ENCODE measurements at regions not wholly inside any gene's neighbourhood (a gene's known extent, or its start where the extent isn't known, plus 50 kb on each side); places are given as distances from the start of the nearest gene placed in this dataset.
A peak's percentile ranks its signal among the peaks of the same experiment; 100 is the strongest.
"Not testable (repeated sequence)": the region's sequence is repeated elsewhere in the genome, so short reads cannot be mapped to it uniquely, and the experiment has no call there.

GRCh38 chr6:27136978-27137814, 110.3 kb upstream of the PRSS16 start:
- no peak for DNase-seq (ENCODE audit: low read depth)

DNA sequence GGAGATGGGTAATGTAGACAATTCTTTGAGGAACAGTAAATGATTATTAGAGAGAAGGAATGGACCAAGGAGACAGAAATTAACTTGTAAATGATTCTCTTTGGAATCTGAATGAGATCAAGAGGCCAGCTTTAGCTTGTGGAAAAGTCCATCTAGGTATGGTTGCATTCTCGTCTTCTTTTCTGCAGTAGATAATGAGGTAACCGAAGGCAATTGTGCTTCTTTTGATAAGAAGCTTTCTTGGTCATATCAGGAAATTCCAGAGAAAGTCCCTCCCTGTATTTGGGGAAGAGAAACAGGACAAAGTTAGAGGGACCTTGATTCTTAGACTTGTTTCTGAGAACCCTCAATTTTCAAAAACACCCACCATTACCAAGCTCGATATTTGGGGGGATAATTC, 109.1 kb upstream of the PRSS16 start:
- no peak for DNase-seq (ENCODE audit: low read depth)

- peak; percentile 92 for DNase-seq (ENCODE audit: low read depth)
Measured at GRCh38 chr6:27138837-27139755, 108.4 kb upstream of the PRSS16 start.

DNA sequence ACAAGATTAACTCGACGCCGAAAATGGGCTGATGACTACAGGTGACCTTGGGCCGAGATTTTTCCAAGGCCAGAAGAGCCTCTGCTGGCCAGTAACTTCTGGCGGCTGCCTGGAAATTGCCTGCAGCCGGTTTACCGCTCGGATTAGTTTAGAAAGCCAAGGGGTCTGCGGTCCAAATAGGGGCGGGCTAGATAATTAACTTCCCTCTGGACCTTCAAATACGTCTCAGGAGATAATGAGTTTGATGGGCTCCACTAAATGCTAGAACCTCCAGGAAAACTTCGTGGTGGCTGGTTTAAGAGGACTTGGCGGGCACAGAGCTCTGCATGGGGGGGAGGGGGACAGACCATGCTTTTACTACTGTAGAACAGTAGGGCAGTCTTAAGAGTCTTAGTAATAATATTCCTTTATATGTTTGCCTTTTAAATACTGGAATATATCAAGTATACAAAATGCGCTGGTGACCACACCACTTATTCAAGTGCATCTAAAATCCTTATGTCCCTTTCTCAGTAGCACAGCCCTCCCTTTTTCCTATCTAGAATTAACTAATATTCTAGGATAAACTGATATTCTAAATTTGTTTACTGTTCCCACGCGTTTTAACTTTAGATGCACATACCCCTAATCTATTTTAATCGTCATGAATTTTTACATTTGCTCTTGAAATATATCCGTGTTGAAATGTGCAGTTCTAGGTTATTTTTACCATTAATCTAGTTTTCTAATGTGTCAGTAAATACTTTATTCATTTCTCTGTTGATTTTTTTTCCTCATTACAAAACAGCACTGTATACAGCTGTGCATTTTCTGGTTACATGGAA, 107.5 kb upstream of the PRSS16 start:
- peak; percentile 46 for DNase-seq (ENCODE audit: low read depth)

DNA sequence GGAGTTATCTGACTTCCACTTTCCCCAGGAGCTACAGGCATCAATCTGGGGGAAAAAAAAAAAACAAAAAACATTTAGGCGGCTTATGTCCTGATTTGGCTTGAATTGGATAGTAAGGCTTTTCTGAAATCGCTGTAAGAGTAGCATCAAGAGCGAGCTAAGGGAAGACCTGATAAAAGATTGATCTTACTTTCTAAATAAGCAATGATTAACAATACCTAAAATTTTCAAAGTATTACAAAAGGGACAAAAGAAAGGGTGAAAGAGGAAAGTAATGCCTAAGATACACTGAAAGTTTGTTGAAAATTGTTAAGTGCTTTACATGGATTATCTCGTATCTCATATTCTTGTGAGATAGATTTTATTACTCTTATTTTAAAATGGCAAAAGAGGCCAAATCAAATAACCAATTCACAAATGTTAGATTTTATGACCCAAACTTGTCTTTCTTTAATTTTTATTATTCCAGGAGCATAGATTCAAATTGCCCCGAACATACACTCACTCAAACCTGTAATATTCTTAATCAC, 106.4 kb upstream of the PRSS16 start:
- DNase-seq (ENCODE audit: low read depth), result no peak

GRCh38 chr6:27141529-27142015, 105.9 kb upstream of the PRSS16 start:
- DNase-seq (ENCODE audit: low read depth), result no peak

GRCh38 chr6:27143020-27143388, 104.5 kb upstream of the PRSS16 start:
- DNase-seq (ENCODE audit: low read depth), result not testable (repeated sequence)

DNA sequence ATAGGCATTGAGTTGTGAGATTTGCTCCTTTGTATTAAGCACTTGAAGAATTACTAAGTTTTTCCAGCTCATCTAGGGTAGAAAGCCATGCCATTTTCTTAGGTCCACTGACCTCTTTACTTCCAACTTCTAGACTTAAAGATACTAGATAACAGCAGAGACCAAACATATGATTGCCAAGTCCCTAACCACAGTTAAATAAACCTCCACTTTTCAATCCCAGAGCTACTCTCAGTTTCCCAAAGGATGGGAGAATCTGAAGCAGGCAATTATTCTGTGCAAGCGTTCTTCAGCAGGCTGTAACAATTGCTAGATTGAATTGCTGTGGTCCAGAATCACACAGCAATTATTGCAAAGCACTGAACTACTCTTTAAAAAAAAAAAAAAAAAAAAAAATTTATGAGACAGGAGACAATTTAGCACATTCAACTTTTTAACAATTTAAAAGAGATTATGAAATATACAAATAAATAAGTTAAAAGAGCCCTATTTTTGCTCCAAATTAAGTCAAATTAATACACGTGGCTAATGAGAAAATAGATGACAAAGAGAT, 104.0 kb upstream of the PRSS16 start:
- DNase-seq (ENCODE audit: low read depth), result no peak

DNA sequence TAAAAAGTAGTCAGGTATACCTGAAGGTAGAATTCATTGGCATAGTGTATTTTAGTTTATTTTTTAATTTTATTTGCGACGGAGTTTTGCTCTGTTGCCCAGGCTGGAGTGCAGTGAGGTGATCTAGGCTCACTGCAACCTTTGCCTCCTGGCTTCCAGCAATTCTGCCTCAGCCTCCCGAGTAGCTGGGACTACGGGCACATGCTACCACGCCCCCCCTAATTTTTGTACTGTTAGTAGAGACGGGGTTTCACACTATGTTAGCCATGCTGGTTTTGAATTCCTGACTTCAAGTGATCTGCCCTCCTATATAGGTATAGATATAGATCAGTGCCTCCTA, 102.8 kb upstream of the PRSS16 start:
- no peak for DNase-seq (ENCODE audit: low read depth)

DNA sequence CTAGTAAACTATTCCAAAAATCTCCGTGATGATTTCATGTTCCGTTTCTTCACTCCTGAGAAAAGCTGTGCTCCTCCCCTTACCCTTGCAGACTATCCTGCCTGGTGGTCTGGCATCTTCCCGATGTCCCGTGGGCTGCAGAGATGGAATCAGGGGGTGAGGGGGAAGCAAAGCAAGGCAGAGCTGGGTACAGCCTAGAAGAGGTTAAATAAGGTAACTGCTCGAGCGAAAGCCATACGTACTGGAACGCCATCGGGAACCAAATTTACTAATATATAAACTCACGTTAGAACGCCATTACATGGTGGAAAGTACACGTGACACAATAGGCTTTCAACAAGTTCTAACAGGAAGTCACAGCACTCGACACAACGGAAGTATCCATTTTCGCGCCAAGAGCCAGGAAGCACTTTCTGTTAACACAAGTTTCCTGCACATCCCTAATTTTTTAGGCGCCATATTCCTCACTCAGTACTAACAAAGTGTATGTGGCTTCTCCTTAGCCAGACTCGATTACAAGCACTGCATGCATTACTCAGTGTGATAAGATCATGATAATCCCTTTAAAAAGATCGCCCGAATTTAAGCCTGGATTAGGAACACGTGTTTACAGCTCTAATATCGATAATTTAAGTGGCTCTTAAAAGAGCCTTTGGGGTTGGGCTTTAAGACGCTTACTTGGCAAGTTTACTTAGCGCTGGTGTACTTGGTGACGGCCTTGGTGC, 101.6 kb upstream of the PRSS16 start:
- DNase-seq (ENCODE audit: low read depth), result peak; percentile 78

- not testable (repeated sequence) for DNase-seq (ENCODE audit: low read depth)
Measured at GRCh38 chr6:27146456-27146705, 101.1 kb upstream of the PRSS16 start.

GRCh38 chr6:27146706-27147505, 100.6 kb upstream of the PRSS16 start:
- peak; percentile 98 for DNase-seq (ENCODE audit: low read depth)

DNA sequence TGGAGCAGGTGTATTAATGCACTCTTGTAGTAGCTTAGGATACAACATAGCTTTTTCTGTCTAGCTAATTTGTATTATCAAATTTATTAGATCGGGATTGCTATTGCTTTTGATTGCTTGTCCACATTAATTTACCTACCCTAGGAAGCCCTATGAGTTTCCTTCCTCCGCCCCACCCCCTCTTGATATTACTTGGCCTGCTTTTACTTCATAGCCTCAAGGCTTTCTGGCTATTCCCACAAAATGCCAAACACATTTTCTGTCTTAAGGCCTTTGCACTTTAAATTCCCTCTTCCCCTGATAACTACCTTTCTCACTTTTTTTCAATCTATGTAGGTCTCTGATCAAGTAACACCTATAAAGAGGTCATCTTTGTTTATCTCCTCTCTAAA, 99.1 kb upstream of the PRSS16 start:
- DNase-seq (ENCODE audit: low read depth), result no peak

DNA sequence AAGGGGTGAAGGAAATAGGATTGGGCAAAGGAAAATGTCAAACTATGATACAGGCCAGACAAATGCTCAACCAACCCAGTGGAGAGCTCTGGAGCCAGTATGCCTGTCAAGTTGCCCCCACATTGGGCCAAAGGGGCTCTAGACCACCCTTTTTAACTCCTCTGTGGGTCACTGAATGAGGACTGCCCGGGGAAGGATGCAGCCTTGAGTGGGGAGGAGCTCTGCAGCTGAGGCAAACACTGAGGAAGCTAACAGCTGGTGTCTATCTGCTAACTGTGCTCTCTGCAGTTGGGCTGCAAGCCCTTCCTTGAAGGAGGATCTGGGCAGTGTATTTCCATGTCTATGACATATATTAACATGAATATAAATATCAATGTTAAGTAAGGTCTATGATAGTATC, 98.4 kb upstream of the PRSS16 start:
- DNase-seq (ENCODE audit: low read depth), result no peak

DNA sequence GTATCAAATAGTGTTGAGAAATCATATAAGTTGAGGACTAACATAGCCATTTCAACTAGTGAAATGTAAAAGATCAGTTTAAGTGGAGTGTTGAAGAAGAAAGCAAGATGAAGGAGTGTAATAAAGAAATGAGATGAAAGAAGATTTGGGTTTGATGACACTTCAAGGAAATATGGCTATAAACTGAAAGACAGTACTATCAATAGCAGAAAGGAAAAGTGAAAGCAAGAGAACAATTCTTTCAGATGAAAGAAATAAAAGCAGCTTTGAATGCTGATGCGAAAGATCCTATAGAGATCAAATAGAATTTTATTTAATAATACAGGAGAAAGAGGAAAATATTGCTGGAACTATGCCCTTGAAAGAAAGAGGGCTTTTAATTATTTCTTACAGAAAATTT, 92.8 kb upstream of the PRSS16 start:
- no peak for DNase-seq (ENCODE audit: low read depth)

- no peak for DNase-seq (ENCODE audit: low read depth)
Measured at GRCh38 chr6:27156874-27157458, 90.5 kb upstream of the PRSS16 start.

DNA sequence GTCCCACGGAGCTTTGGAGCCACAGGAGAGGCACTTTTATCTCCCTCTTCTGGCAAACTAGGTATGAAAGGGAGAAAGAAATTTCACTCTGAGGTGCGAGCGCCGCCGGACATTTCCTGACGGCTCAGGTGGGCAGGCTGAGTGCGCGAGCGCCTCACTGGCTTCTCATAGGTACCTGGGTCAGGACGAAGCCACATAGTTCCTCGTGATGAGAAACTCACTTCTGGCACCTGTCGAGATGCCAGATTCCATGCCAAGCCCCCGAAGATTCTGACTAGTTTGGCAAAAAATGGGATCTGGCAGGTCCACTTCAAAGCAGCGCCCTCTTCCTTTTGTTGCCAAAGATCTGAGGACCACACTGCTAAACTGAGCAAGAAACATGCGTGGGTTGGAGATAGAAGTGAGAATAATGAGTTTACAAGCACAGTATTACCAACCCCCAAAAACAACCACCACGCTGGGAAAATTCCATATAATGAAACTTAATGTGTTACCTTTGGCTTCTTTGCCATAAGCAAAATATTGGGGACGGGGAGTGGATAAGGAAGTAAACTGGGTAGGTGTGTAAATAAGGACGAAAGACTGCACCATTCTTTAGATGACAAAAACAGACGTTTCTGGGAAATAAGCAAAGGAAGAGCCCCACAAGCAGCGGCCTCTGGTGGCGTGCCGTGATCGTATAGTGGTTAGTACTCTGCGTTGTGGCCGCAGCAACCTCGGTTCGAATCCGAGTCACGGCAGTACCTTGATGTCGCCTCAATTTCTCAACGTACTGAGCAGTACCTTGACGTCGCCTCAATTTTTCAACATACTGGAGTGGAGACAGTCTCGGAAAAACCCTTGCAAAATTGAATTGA, 89.8 kb upstream of the PRSS16 start:
- no peak for DNase-seq (ENCODE audit: low read depth)

GRCh38 chr6:27158316-27158643, 89.2 kb upstream of the PRSS16 start:
- DNase-seq (ENCODE audit: low read depth), result no peak

DNA sequence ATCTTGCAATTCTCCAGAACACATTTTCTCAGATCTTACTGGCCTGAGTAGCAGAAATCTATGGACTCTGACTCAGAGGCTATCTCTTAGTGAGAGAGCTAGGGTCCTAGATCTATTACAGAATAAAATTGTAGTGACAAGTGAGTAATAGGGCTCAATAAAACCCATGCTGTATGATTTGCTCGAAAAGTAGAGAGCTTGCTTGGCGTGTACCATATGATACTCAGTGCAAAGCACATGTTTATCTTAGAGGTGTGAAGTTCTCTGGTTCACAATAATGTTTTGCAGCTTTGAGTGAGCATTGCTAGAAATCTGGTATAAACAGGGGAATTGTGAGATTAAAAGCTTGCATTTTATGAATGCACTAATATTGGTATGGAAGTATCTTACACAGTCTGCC, 87.8 kb upstream of the PRSS16 start:
- DNase-seq (ENCODE audit: low read depth), result no peak

Data from CMK (cell line).